ELR (cell line): ENCODE measurements at regions not wholly inside any gene's neighbourhood (a gene's known extent, or its start where the extent isn't known, plus 50 kb on each side); places are given as distances from the start of the nearest gene placed in this dataset.
"Not testable (repeated sequence)": the region's sequence is repeated elsewhere in the genome, so short reads cannot be mapped to it uniquely, and the experiment has no call there.

Experiments used
- DNase-seq: peaks from one replicate; pipeline ENCODE4 v3.0.0-alpha.2; 2015; ENCODE audit warnings: low read depth

DNA sequence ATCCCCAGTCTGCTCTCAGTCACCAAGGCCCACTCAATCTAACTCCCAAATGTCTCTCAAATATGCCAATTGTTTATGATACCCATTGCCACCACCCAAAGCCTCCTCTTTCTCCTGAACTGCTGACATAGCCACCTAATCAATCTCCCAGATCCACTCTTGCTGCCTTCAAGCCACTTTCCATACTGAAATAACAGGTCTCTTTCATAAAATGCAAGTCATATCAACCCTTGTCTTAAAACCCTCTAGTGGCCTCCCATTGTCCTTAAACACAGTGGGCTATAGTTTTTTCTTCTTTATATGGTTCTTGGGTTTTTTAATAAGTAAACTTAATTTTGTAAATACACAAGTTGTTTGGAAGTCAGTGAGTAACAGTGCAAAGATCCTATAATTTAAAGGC is 155.2 kb upstream of the ZC3H12C start:
- DNase-seq: no peak

DNA sequence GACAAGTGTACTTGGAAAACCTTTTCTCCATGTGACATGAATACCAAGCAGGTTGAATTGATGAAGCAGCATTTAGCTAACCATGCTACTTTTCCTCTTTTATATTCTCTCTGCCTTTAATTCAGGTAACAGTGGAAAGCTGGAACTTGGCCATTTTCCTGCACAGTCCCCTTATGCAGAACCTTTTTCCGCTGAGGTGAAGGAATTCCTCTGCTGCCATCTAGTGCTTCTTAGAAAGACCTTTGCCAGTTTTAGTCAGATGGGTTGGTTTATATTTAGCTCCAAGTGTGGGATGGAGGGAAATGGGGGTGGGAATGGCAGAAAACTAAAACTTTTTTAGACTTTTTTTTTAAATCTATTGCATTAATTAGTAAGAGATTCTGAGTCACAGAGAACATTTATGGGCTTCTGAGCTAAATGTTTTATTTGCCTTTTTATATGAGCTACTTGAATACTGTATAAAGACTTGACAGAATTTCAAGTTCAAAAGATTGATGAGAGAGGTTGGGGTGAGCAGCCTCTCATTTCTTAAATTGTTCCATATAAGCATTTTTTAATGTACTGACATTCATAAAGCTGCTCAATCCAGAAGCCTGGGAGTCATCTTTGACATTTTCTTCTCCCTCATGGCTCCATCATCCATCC is 153.9 kb upstream of the ZC3H12C start:
- peak; percentile 92 for DNase-seq

GRCh38 chr11:109940816-109941215 is 152.4 kb upstream of the ZC3H12C start:
- peak; percentile 99 for DNase-seq

DNA sequence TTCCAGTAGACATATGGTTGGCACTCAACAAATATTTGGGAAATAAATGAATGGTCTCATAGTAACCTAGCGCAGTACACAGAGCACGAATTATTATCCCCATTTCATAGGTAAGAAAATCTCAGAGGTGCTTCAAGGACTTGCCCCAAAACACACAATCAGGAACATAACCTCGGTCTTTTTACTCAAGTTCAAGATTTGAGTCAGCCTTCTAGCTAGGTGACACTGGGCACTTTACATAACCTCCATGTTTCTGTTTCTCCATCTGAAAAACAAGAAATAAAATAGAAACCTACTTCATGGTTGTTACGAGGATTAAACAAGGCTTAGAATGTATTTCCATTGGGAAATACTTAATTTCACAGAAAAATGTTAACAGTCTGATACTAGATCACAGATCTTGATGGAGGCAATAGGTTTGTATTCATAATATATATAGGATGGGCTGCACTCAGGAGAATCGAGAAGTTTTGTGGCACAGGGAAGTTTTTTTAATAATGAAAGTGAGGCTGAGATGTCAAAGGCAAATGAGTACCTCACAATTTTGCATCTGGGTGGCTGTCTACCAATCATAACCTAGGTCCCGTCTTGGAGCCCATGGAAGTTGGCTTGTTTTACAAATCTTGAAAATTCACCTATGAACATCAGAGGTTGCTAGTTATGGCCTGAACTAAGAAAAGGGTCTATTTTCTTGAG is 147.4 kb upstream of the ZC3H12C start:
- DNase-seq: no peak

- peak; percentile 96 for DNase-seq
These were observed 146.8 kb upstream of the ZC3H12C start for GRCh38 chr11:109946322-109946846.

DNA sequence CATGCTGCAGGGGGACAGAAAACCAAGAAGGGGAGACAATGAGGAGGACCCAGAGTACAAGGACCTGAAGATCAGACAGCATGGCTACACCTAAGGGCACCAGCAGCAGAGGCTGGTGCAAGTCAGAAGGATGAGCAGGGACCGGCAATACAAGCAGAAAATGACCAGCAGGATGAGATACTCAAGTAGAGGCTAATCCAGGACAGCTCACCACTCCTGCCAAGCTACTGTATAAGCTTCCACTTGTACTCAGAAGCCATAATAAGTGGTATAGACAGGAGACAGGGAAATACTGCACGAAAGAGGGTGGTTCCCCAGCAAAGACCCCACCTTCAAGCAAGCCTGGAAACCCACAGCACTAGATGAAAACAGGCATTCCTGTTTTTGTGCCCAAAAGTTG is 138.7 kb upstream of the ZC3H12C start:
- no peak for DNase-seq

DNA sequence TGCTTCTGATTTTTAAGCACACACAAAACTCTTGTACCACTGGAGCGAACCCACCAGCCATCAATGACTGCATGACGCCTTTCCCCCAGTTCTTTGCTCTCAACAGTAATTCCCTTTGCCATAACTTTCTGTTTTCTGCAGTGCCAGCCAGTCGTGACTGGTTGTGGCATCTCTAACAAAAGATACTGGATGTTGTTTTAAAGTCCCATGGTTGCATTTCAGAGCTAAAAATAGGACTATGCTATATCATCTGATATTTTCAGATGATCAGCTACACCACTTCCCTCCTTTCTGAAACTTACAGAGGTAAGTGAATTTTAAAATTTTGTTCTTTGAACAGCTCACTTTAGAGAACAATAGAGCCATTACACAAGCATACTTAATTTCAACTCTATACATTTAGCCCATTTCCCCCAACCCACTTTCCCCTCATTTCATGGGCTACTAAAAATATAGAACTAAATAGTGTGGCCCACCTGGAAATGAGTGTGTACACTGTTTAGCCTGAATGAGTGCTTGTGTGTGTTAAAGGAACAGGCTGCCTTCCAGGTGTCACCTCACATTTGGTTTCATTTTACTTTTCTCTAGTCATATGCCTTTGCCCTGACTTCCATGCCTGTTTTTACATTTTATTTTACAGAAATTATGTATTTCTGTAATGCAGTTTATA is 136.9 kb upstream of the ZC3H12C start:
- no peak for DNase-seq

GRCh38 chr11:109957000-109957399 is 136.2 kb upstream of the ZC3H12C start:
- no peak for DNase-seq

- peak; percentile 46 for DNase-seq
These were observed 135.6 kb upstream of the ZC3H12C start for GRCh38 chr11:109957601-109958000.

DNA sequence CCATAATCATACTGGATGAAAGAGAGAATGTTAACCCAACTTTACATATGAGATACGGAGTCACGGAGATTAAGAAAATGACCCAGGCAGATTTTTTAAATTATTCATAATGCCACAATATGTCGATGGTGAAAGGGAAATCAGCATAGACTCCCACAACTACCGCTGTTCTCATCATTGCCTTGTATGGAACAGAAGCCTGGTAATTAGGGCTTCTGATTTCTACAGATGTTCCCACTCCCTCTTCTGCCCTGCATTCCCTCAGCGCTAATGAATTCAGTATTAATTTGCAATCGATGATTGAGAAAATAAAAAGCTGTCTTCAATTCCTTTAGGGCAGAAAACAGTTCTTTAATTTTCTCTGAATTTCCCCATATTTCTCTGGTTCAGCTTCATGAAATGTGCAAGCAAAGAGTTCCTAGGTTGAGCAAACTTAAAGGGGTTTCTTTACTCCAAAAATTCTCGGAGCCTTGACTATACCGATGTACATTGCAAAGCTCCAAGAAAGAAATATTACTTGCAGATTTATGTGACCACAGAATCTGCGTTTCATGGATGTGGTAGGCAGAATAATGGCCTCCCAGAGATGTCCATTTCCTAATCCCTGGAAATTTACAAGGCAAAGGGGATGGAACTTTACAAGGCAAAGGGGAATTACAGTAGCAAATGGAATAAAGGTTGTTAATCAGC is 134.9 kb upstream of the ZC3H12C start:
- no peak for DNase-seq

DNA sequence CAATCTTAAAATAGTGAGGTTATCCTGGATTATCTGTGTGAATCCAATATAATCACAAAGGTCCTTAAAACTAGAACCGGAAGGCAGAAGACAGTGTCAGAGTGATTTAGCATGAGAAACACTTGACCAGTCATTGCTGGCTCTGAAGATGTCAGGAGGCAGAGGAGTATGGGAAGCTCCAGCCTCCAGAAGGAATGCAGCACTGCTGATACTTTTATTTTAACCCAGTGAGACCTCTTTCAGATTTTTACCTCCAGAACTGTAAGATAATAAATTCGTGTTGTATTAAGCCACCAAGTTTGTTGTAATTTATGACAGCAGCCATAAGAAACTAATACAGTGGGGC is 134.4 kb upstream of the ZC3H12C start:
- no peak for DNase-seq

DNA sequence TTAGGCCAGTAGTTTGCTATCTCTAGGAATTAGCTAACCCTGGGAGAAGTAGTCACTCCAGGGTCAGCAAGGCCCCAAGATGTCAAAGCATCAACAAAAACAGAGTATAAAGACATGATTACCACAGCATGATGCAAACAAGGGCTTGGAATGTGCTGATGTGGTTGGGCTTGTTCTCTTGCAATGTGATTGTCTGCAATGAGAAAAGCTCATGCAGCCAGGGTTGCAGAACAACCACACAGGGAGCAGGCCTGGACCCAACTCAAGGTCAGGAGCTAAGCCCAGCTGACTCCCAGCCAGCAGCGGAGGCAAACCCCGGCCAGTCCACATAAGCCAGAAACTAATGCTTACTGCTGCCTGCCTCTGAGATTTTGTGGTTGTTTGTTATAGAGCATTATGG is 132.4 kb upstream of the ZC3H12C start:
- no peak for DNase-seq

GRCh38 chr11:109961261-109961660 is 131.9 kb upstream of the ZC3H12C start:
- no peak for DNase-seq

- no peak for DNase-seq
These were observed 130.1 kb upstream of the ZC3H12C start for GRCh38 chr11:109963101-109963500.

DNA sequence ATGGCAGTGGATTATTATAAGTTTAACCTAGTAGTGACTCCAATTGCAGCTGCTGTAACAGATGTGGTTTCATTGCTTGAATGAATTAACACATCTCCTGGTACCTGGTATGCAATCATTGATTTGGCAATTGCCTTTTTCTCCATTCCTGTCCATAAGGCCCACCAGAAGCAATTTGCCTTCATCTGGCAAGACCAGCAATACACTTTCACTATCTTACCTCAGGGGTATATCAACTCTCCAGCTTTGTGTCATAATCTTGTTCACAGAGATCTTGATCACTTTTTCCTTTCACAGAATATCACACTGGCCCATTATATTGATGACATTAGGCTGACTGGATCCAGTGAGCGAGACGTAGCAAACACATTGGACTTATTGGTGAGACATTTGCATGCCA is 128.7 kb upstream of the ZC3H12C start:
- no peak for DNase-seq

GRCh38 chr11:109965445-109965844 is 127.7 kb upstream of the ZC3H12C start:
- not testable (repeated sequence) for DNase-seq

DNA sequence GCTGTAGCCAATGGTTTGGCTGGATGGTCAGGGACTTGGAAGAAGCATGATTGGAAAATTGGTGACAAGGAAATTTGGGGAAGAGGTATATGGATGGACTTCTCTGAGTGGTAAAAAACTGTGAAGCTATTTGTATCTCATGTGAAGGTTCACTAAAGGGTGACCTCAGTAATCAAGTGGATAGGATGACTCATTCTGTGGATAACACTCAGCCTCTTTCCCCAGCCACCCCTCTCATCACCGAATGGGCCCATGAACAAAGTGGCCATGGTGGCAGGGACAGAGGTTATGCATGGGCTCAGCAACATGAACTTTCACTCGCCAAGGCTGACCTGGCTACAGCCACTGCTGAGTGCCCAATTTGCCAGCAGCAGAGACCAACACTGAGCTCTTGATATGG is 127.3 kb upstream of the ZC3H12C start:
- not testable (repeated sequence) for DNase-seq

- not testable (repeated sequence) for DNase-seq
These were observed 126.1 kb upstream of the ZC3H12C start for GRCh38 chr11:109967136-109967535.

- DNase-seq: no peak
These were observed 124.9 kb upstream of the ZC3H12C start for GRCh38 chr11:109968299-109968698.

- no peak for DNase-seq
These were observed 124.4 kb upstream of the ZC3H12C start for GRCh38 chr11:109968781-109969180.

DNA sequence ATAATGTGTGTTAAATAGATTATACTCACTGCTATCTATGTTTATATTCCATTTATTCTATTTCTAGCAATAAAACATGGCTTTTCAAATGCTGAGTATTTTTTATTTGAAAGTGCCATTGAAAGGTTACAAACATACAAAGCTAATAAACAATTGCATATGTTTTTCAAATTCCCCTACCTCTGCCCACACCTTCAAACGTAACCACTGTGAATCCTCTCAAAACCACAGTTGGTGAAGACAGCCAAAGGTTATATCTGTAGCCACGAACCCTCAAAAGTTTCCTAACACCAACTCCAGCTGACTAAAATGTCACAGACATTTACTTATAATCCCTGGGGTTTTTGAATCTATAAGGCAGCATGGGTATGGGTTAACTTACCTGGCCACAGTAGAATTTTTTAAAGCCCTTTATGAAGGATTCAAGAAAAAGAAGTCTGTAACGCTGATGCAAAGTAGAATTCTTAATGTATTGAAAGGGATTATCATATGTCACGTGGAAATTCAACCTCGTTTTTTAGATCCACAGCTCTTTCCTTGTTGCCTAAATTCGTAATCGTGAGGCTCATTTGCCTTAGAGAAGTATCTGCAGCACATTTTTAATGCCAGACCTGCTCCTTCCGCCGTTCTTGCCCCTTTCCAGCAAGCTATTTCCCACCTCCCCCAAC is 122.5 kb upstream of the ZC3H12C start:
- DNase-seq: no peak

GRCh38 chr11:109971184-109971523 is 122.0 kb upstream of the ZC3H12C start:
- DNase-seq: peak; percentile 80
